B cell (primary cell): ENCODE measurements at regions not wholly inside any gene's neighbourhood (a gene's known extent, or its start where the extent isn't known, plus 50 kb on each side); places are given as distances from the start of the nearest gene placed in this dataset.

ENCODE experiments used
- EZH2 ChIP-seq: IDR thresholded peaks from 2 replicates; pipeline ENCODE4 v1.6.1; 2012; ENCODE audit warnings: borderline replicate concordance, low read depth, mild to moderate bottlenecking, moderate library complexity, low read length; ENCODE audit not compliant: insufficient read depth, poor library complexity, severe bottlenecking
- TF ChIP-seq, protein P1 (sequence below): fragments of 200-600 bp; IDR thresholded peaks from one replicate; pipeline ENCODE4 v1.8.0; 2022; ENCODE audit warnings: antibody characterized with exemption, mild to moderate bottlenecking

DNA sequence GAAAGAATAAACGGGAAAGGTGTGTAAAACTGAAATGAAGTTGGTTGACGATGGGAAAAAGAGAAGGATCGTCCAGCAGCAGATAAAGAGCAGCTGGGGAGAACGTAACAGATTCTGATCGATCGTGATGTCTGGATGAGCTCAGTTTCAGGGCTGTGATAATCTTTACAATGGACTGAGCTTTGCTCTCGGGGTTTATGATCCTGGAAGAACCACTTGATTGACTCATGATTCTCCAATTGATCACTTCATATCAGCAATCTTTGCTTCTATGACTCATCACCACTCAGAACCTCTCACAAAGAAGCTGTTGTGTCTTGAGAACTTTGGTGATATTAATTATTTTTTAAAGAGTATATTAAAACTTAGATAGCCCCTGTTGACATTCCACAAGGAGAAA lies 690.7 kb downstream of the TUSC7 start:
- TF ChIP-seq, protein P1, sequence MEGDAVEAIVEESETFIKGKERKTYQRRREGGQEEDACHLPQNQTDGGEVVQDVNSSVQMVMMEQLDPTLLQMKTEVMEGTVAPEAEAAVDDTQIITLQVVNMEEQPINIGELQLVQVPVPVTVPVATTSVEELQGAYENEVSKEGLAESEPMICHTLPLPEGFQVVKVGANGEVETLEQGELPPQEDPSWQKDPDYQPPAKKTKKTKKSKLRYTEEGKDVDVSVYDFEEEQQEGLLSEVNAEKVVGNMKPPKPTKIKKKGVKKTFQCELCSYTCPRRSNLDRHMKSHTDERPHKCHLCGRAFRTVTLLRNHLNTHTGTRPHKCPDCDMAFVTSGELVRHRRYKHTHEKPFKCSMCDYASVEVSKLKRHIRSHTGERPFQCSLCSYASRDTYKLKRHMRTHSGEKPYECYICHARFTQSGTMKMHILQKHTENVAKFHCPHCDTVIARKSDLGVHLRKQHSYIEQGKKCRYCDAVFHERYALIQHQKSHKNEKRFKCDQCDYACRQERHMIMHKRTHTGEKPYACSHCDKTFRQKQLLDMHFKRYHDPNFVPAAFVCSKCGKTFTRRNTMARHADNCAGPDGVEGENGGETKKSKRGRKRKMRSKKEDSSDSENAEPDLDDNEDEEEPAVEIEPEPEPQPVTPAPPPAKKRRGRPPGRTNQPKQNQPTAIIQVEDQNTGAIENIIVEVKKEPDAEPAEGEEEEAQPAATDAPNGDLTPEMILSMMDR = no peak
- no peak for TF ChIP-seq EZH2
